ENCODE measurements at regions not wholly inside any gene's neighbourhood (a gene's known extent, or its start where the extent isn't known, plus 50 kb on each side); places are given as distances from the start of the nearest gene placed in this dataset.
A peak's percentile ranks its signal among the peaks of the same experiment; 100 is the strongest.

- Histone ChIP-seq H3K27me3 (ENCODE audit: insufficient read depth, low read depth) (no peaks in the 10 kb centered on the region), H3K27ac (peak overlapping the region; percentile 4; the same call in 1 of the 2 replicates), H3K4me1 (replicated peaks; ENCODE audit: insufficient read depth) (peaks cover 21% of the 10 kb centered on the region), H3K4me3 (no peak overlapping the region), H4K20me1 (ENCODE audit: insufficient read depth) (no peaks in the 10 kb centered on the region), H3K9me3 (ENCODE audit: insufficient read depth, low read depth) (peaks cover 10% of the 10 kb centered on the region), H3K36me3 (ENCODE audit: low read depth) (no peaks in the 10 kb centered on the region), H3K4me2 (no peak overlapping the region), H3F3A (ENCODE audit: insufficient read depth, low read depth) (peaks cover 10% of the 10 kb centered on the region), H3K9me2 (ENCODE audit: insufficient read depth) (no peaks in the 10 kb centered on the region), H2AFZ (no peak overlapping the region), H3K79me2 (ENCODE audit: low read depth) (no peaks in the 10 kb centered on the region)
- ChIA-PET CTCF (interaction anchor here (0.5 to 1.1 kb wide), 3 partner anchors 13 to 93 kb away, joined by 3 to 5 read pairs (median 3); no protein-coding TSS in a partner anchor), POLR2A (ENCODE audit: unreplicated experiment) (no interaction called here)
- no peak for DNase-seq
- intact Hi-C loops (cut with micrococcal nuclease; ENCODE audit: unreplicated experiment) = loop anchor here (2.0 to 5.0 kb wide), 3 partner anchors 73 to 326 kb away; partner anchors contain the start of gene UBE2E3
- no TSS peak for BruUV-seq (replicated peaks)
- TF ChIP-seq CTCF (conservative IDR thresholded peaks at IDR 0.05) (0 out of 2 replicates have a peak, but pooled peaks have one; percentile 28), EZH2 (IDR thresholded peaks at IDR 0.05; ENCODE audit: low read depth) (no peak)
Observed at GRCh38 chr2:180655842-180656454, 324.5 kb upstream of the UBE2E3 start.

GRCh38 chr2:180655393-180655792 lies 325.0 kb upstream of the UBE2E3 start:
- TF ChIP-seq CTCF (conservative IDR thresholded peaks at IDR 0.05) (no peak), EZH2 (IDR thresholded peaks at IDR 0.05; ENCODE audit: low read depth) (no peak)
- H3K4me2 ChIP-seq = no peak overlapping the region
- no peak for DNase-seq
- peaks cover 10% of the 10 kb centered on the region for H3F3A ChIP-seq (ENCODE audit: insufficient read depth, low read depth)
- POLR2A ChIA-PET (ENCODE audit: unreplicated experiment) = no interaction called here
- H4K20me1 ChIP-seq (ENCODE audit: insufficient read depth) = no peaks in the 10 kb centered on the region
- H3K4me3 ChIP-seq = no peak overlapping the region
- H3K9me3 ChIP-seq (ENCODE audit: insufficient read depth, low read depth) = peaks cover 6% of the 10 kb centered on the region
- intact Hi-C loops (cut with micrococcal nuclease; ENCODE audit: unreplicated experiment) = loop anchor here (5.0 kb wide), 2 partner anchors 92 to 327 kb away; partner anchors contain the start of gene UBE2E3
- no peaks in the 10 kb centered on the region for H3K9me2 ChIP-seq (ENCODE audit: insufficient read depth)
- no peaks in the 10 kb centered on the region for H3K36me3 ChIP-seq (ENCODE audit: low read depth)
- H3K79me2 ChIP-seq (ENCODE audit: low read depth) = no peaks in the 10 kb centered on the region
- H2AFZ ChIP-seq = no peak overlapping the region
- CTCF ChIA-PET = no interaction called here
- no peak overlapping the region for H3K27ac ChIP-seq
- peaks cover 21% of the 10 kb centered on the region for H3K4me1 ChIP-seq (replicated peaks; ENCODE audit: insufficient read depth)
- no TSS peak for BruUV-seq (replicated peaks)
- H3K27me3 ChIP-seq (ENCODE audit: insufficient read depth, low read depth) = no peaks in the 10 kb centered on the region

GRCh38 chr2:180653481-180653880 lies 326.9 kb upstream of the UBE2E3 start:
- Histone ChIP-seq H4K20me1 (ENCODE audit: insufficient read depth) (no peaks in the 10 kb centered on the region), H2AFZ (no peak overlapping the region), H3K4me2 (no peak overlapping the region), H3F3A (ENCODE audit: insufficient read depth, low read depth) (peaks cover 10% of the 10 kb centered on the region), H3K27me3 (ENCODE audit: insufficient read depth, low read depth) (no peaks in the 10 kb centered on the region), H3K36me3 (ENCODE audit: low read depth) (no peaks in the 10 kb centered on the region), H3K9me2 (ENCODE audit: insufficient read depth) (no peaks in the 10 kb centered on the region), H3K9me3 (ENCODE audit: insufficient read depth, low read depth) (peaks cover 6% of the 10 kb centered on the region), H3K79me2 (ENCODE audit: low read depth) (no peaks in the 10 kb centered on the region), H3K4me3 (no peak overlapping the region), H3K4me1 (replicated peaks; ENCODE audit: insufficient read depth) (peaks cover 21% of the 10 kb centered on the region), H3K27ac (no peak overlapping the region)
- no peak for DNase-seq
- BruUV-seq (replicated peaks) = no TSS peak
- POLR2A ChIA-PET (ENCODE audit: unreplicated experiment) = no interaction called here
- TF ChIP-seq CTCF (conservative IDR thresholded peaks at IDR 0.05) (no peak), EZH2 (IDR thresholded peaks at IDR 0.05; ENCODE audit: low read depth) (no peak)
- intact Hi-C loops (cut with micrococcal nuclease; ENCODE audit: unreplicated experiment) = no loop called here
- CTCF ChIA-PET = no interaction called here
